H1 (cell line): ENCODE measurements at regions not wholly inside any gene's neighbourhood (a gene's known extent, or its start where the extent isn't known, plus 50 kb on each side); places are given as distances from the start of the nearest gene placed in this dataset.

Experiments
- BRCA1 ChIP-seq: IDR thresholded peaks from 2 replicates; pipeline ENCODE4 v1.6.1; 2012; ENCODE audit warnings: low read depth, low read length, improper control_type of control experiment
- CBX8 ChIP-seq: fragments of 300-800, 300-1000 bp; sonication (generic); IDR thresholded peaks from 2 replicates; pipeline ENCODE4 v1.7.1; 2016; ENCODE audit warnings: low read depth, low read length, borderline replicate concordance
- KDM5A ChIP-seq: fragments of 200-600 bp; IDR thresholded peaks from 2 replicates; pipeline ENCODE4 v1.7.1; 2012; ENCODE audit warnings: mild to moderate bottlenecking, low read length, inconsistent platforms, mixed read lengths
- POU5F1 ChIP-seq: IDR thresholded peaks from 2 replicates; pipeline ENCODE4 v1.6.1; 2011; ENCODE audit warnings: low read depth, mild to moderate bottlenecking, low read length, moderate library complexity
- SUZ12 ChIP-seq: fragments of 200-600 bp; sonication (generic); IDR thresholded peaks from 2 replicates; pipeline ENCODE4 v1.6.1; 2012; ENCODE audit warnings: mild to moderate bottlenecking, inconsistent platforms, low read length, moderate library complexity, mixed read lengths
- TF ChIP-seq, protein P1 (sequence below): fragments of 300-600 bp; sonication (generic); IDR thresholded peaks from 2 replicates; pipeline ENCODE4 v1.7.1; 2012; ENCODE audit warnings: low read length, moderate library complexity, mild to moderate bottlenecking, inconsistent platforms; ENCODE audit not compliant: insufficient replicate concordance
- TF ChIP-seq, protein P2 (sequence below): IDR thresholded peaks from 2 replicates; pipeline ENCODE4 v1.6.1; 2011; ENCODE audit warnings: low read length, improper control_type of control experiment

DNA sequence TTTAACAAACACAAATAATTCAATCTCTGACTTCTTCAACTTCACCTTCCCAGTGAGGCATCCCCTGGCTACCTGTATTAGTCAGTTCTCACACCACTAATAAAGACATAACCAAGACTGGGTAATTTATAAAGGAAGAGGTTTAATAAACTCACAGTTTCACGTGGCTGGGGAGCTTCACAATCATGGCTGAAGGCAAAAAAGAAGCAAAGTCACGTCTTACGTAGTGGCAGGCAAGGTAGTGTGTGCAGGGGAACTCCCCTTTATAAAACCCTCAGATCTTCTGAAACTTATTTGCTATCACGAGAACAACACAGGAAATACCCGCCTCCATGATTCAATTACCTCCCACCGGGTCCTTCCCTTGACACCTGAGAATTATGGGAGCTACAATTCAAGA lies 478.5 kb downstream of the ADGRL2 start (continued):
- TF ChIP-seq, protein P1, sequence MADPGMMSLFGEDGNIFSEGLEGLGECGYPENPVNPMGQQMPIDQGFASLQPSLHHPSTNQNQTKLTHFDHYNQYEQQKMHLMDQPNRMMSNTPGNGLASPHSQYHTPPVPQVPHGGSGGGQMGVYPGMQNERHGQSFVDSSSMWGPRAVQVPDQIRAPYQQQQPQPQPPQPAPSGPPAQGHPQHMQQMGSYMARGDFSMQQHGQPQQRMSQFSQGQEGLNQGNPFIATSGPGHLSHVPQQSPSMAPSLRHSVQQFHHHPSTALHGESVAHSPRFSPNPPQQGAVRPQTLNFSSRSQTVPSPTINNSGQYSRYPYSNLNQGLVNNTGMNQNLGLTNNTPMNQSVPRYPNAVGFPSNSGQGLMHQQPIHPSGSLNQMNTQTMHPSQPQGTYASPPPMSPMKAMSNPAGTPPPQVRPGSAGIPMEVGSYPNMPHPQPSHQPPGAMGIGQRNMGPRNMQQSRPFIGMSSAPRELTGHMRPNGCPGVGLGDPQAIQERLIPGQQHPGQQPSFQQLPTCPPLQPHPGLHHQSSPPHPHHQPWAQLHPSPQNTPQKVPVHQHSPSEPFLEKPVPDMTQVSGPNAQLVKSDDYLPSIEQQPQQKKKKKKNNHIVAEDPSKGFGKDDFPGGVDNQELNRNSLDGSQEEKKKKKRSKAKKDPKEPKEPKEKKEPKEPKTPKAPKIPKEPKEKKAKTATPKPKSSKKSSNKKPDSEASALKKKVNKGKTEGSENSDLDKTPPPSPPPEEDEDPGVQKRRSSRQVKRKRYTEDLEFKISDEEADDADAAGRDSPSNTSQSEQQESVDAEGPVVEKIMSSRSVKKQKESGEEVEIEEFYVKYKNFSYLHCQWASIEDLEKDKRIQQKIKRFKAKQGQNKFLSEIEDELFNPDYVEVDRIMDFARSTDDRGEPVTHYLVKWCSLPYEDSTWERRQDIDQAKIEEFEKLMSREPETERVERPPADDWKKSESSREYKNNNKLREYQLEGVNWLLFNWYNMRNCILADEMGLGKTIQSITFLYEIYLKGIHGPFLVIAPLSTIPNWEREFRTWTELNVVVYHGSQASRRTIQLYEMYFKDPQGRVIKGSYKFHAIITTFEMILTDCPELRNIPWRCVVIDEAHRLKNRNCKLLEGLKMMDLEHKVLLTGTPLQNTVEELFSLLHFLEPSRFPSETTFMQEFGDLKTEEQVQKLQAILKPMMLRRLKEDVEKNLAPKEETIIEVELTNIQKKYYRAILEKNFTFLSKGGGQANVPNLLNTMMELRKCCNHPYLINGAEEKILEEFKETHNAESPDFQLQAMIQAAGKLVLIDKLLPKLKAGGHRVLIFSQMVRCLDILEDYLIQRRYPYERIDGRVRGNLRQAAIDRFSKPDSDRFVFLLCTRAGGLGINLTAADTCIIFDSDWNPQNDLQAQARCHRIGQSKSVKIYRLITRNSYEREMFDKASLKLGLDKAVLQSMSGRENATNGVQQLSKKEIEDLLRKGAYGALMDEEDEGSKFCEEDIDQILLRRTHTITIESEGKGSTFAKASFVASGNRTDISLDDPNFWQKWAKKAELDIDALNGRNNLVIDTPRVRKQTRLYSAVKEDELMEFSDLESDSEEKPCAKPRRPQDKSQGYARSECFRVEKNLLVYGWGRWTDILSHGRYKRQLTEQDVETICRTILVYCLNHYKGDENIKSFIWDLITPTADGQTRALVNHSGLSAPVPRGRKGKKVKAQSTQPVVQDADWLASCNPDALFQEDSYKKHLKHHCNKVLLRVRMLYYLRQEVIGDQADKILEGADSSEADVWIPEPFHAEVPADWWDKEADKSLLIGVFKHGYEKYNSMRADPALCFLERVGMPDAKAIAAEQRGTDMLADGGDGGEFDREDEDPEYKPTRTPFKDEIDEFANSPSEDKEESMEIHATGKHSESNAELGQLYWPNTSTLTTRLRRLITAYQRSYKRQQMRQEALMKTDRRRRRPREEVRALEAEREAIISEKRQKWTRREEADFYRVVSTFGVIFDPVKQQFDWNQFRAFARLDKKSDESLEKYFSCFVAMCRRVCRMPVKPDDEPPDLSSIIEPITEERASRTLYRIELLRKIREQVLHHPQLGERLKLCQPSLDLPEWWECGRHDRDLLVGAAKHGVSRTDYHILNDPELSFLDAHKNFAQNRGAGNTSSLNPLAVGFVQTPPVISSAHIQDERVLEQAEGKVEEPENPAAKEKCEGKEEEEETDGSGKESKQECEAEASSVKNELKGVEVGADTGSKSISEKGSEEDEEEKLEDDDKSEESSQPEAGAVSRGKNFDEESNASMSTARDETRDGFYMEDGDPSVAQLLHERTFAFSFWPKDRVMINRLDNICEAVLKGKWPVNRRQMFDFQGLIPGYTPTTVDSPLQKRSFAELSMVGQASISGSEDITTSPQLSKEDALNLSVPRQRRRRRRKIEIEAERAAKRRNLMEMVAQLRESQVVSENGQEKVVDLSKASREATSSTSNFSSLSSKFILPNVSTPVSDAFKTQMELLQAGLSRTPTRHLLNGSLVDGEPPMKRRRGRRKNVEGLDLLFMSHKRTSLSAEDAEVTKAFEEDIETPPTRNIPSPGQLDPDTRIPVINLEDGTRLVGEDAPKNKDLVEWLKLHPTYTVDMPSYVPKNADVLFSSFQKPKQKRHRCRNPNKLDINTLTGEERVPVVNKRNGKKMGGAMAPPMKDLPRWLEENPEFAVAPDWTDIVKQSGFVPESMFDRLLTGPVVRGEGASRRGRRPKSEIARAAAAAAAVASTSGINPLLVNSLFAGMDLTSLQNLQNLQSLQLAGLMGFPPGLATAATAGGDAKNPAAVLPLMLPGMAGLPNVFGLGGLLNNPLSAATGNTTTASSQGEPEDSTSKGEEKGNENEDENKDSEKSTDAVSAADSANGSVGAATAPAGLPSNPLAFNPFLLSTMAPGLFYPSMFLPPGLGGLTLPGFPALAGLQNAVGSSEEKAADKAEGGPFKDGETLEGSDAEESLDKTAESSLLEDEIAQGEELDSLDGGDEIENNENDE, result no peak
- TF ChIP-seq BRCA1 (no peak), POU5F1 (no peak), KDM5A (no peak), SUZ12 (no peak), CBX8 (no peak)
- TF ChIP-seq, protein P2, sequence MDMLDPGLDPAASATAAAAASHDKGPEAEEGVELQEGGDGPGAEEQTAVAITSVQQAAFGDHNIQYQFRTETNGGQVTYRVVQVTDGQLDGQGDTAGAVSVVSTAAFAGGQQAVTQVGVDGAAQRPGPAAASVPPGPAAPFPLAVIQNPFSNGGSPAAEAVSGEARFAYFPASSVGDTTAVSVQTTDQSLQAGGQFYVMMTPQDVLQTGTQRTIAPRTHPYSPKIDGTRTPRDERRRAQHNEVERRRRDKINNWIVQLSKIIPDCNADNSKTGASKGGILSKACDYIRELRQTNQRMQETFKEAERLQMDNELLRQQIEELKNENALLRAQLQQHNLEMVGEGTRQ, result no peak
